Right lobe of liver (tissue), 6 donors: ENCODE measurements at regions not wholly inside any gene's neighbourhood (a gene's known extent, or its start where the extent isn't known, plus 50 kb on each side); places are given as distances from the start of the nearest gene placed in this dataset.

Experiments
- ATAC-seq, 4 donors: fragments of 200-7000 bp; cut with Tn5 transposase; one replicate each; pipeline ENCODE4 v1.9.1; 2020; ENCODE audit warnings: mild to moderate bottlenecking in 4 of 4, moderate library complexity in 4 of 4
- DNase-seq, 3 donors: peaks; one replicate each; pipeline ENCODE4 v3.0.0-alpha.2; 2020
- H3K27ac ChIP-seq, 3 donors: fragments of 200-600 bp; one replicate each; pipeline ENCODE4 v1.8.0; 2022
- H3K27me3 ChIP-seq, 2 donors: fragments of 200-600 bp; one replicate each; pipeline ENCODE4 v1.8.0; 2022
- H3K36me3 ChIP-seq, 4 donors: fragments of 200-600 bp; sonication (generic) in 1 of 4; one replicate each; pipeline versions ENCODE4 v1.5.1 to v1.8.0; 2017 to 2022; ENCODE audit warnings: control low read depth in 1 of 4
- H3K4me1 ChIP-seq, 4 donors: fragments of 200-600 bp; sonication (generic) in 1 of 4; one replicate each; pipeline versions ENCODE4 v1.5.1 to v1.8.0; 2017 to 2022; ENCODE audit warnings: control low read depth in 1 of 4
- H3K4me3 ChIP-seq, 3 donors: fragments of 200-600 bp; one replicate each; pipeline ENCODE4 v1.8.0; 2022
- H3K9me3 ChIP-seq, 4 donors: fragments of 200-600 bp; sonication (generic) in 1 of 4; one replicate each; pipeline versions ENCODE4 v1.5.1 to v1.8.0; 2017 to 2022; ENCODE audit warnings: control low read depth in 1 of 4
- POLR2A ChIP-seq: fragments of 450-650 bp; IDR thresholded peaks from one replicate; pipeline ENCODE4 v1.6.1; 2017; ENCODE audit warnings: antibody characterized with exemption, mild to moderate bottlenecking
- WGBS: methylation state at CpG from one replicate; pipeline ENCODE4 v1.1.6; 2018; ENCODE audit warnings: low coverage, low lambda C conversion rate; ENCODE audit not compliant: insufficient coverage; ENCODE audit errors: missing lambda C conversion rate; 5-methylcytosine and 5-hydroxymethylcytosine counted together
- intact Hi-C, 2 donors: fragments of 100-400 bp; cut with DNase I; formaldehyde crosslinking; loops; one replicate each; pipeline versions ENCODE4 v1.11.2 to v1.14.1; 2022
- TF ChIP-seq, protein P1 (sequence below), 4 donors: fragments of 200-600 bp in 3 of 4; fragments of 450-650 bp in 1 of 4; IDR thresholded peaks; one replicate each; pipeline versions ENCODE4 v1.5.1 to v1.8.0; 2016 to 2022; ENCODE audit warnings: antibody characterized with exemption in 4 of 4, mild to moderate bottlenecking in 2 of 4
- donor health status: DM: no; HTN: yes; CAD: no.
- donor health status: DM: no; HTN: no; CAD: no.
- donor health status: DM: no; HTN: no; CAD: no.
- donor health status: DM: no; HTN: yes; CAD: no.
- donor health status: DM: no; HTN: yes; CAD: no.

DNA sequence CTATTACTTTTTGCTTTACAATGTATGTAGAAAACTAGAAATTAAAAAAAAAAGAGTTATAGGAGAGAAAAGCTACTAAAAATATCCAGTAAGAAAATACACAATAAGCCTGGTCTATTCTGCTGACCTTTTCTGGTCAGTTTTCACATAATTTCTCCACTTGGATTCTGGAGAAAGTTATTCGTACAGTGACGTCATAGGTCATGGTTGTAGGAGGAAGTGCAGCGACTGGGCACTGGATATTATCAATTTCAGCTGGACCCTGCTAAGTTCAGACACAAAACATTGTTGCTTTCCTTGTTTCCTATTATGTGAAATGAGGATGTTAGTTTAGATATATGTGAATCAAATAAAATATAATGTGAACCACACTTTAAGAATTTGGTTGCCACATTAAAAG lies 201.2 kb downstream of the MTRR start:
- no peak overlapping the region for H3K4me3 ChIP-seq
- no peaks in the 10 kb centered on the region for H3K9me3 ChIP-seq
- no peak for DNase-seq
- H3K27ac ChIP-seq, result no peak overlapping the region
- H3K4me1 ChIP-seq, result no peaks in the 10 kb centered on the region
- WGBS, result 47% methylated on average over 3 of the region's 3 CpGs
- H3K36me3 ChIP-seq, result no peaks in the 10 kb centered on the region
- TF ChIP-seq, protein P1, sequence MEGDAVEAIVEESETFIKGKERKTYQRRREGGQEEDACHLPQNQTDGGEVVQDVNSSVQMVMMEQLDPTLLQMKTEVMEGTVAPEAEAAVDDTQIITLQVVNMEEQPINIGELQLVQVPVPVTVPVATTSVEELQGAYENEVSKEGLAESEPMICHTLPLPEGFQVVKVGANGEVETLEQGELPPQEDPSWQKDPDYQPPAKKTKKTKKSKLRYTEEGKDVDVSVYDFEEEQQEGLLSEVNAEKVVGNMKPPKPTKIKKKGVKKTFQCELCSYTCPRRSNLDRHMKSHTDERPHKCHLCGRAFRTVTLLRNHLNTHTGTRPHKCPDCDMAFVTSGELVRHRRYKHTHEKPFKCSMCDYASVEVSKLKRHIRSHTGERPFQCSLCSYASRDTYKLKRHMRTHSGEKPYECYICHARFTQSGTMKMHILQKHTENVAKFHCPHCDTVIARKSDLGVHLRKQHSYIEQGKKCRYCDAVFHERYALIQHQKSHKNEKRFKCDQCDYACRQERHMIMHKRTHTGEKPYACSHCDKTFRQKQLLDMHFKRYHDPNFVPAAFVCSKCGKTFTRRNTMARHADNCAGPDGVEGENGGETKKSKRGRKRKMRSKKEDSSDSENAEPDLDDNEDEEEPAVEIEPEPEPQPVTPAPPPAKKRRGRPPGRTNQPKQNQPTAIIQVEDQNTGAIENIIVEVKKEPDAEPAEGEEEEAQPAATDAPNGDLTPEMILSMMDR (IDR thresholded peaks at IDR 0.05), result no peak
- TF ChIP-seq POLR2A, result no peak
- intact Hi-C loops, result no loop called here
- no peak for ATAC-seq
- H3K27me3 ChIP-seq, result no peaks in the 10 kb centered on the region

DNA sequence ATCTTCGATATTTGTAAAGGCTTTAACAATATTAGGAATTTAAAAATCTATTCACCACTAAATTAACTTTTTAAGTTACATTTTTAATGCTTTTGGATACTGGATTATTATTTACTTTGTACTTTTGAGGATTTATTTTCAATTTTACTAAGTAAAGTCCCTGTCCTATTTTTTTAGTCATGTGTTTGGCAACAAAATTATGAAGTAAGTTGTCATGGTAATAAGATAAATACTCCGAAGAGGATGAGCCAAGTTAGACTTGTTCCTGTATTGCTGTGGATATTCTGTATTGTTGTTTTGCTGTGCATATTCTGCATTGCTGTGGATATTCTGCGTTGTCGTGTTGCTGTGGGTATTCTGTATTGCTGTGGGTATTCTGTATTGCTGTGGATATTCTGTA lies 210.1 kb downstream of the MTRR start:
- Histone ChIP-seq H3K27me3 (no peaks in the 10 kb centered on the region), H3K36me3 (no peaks in the 10 kb centered on the region), H3K4me1 (no peaks in the 10 kb centered on the region), H3K4me3 (no peak overlapping the region), H3K9me3 (no peaks in the 10 kb centered on the region), H3K27ac (no peak overlapping the region)
- intact Hi-C loops, result no loop called here
- ATAC-seq, result no peak
- TF ChIP-seq POLR2A, result no peak
- TF ChIP-seq, protein P1 (IDR thresholded peaks at IDR 0.05), result no peak
- 65% methylated on average over 3 of the region's 4 CpGs for WGBS
- DNase-seq, result no peak

DNA sequence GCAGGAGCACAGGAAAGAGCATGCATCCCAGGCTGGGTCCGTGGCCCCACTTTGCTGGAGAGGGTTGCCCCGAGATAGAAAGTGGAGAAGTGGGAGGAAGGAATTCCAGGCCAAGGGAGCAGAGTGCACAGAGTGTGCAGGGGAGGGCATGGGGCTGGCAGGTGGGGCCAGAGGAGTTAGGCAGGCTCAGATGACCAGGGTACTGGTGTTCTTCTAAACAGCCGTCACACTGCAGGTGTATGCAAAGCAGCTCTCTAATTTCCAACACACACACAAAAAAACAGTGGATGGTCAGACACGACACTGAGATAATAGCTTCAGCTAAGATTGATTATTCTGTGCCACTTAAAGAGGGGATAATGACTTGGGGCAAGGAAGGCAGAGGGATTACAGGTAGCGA lies 212.2 kb downstream of the MTRR start:
- no peak for DNase-seq
- WGBS, result 33% methylated on average over 5 of the region's 5 CpGs
- no peak for ATAC-seq
- Histone ChIP-seq H3K27me3 (no peaks in the 10 kb centered on the region), H3K4me3 (no peak overlapping the region), H3K36me3 (no peaks in the 10 kb centered on the region), H3K27ac (no peak overlapping the region), H3K9me3 (no peaks in the 10 kb centered on the region), H3K4me1 (no peaks in the 10 kb centered on the region)
- intact Hi-C loops, result no loop called here
- TF ChIP-seq, protein P1 (IDR thresholded peaks at IDR 0.05), result no peak
- TF ChIP-seq POLR2A, result no peak

- Histone ChIP-seq H3K27ac (no peak overlapping the region), H3K4me1 (no peaks in the 10 kb centered on the region), H3K27me3 (no peaks in the 10 kb centered on the region), H3K4me3 (no peak overlapping the region), H3K9me3 (no peaks in the 10 kb centered on the region), H3K36me3 (no peaks in the 10 kb centered on the region)
- 53% methylated on average over 2 of the region's 2 CpGs for WGBS
- ATAC-seq, result no peak
- DNase-seq, result no peak
- intact Hi-C loops, result no loop called here
- TF ChIP-seq, protein P1 (IDR thresholded peaks at IDR 0.05), result no peak
- TF ChIP-seq POLR2A, result no peak
These were observed 224.7 kb downstream of the MTRR start for GRCh38 chr5:8093669-8094068.

DNA sequence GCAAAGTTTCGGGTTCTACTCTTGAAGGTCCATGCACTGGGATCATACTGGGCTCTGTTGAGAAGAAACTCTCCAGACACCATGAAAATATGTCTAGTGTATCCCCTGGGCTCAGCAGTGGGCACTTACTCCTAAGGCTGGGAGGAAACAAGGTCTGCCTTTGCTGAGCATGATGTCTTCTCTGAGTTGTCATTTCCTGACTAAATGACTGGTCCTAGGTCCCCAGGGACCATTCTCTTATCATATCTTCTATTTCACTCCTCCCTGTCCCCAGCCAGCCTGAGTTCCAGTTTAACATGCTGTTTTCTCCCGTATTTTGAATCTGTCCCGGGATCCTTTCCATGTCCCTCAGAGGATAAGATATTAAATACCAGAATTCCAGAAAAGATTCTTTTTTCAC lies 225.4 kb downstream of the MTRR start:
- ATAC-seq (no peak), DNase-seq (no peak)
- no peak overlapping the region for H3K27ac ChIP-seq
- no peaks in the 10 kb centered on the region for H3K4me1 ChIP-seq
- TF ChIP-seq, protein P1 (IDR thresholded peaks at IDR 0.05), result no peak
- no peak for TF ChIP-seq POLR2A
- H3K36me3 ChIP-seq, result no peaks in the 10 kb centered on the region
- H3K27me3 ChIP-seq, result no peaks in the 10 kb centered on the region
- WGBS, result 46% methylated on average over 3 of the region's 3 CpGs
- no peaks in the 10 kb centered on the region for H3K9me3 ChIP-seq
- H3K4me3 ChIP-seq, result no peak overlapping the region
- intact Hi-C loops, result no loop called here
